SU-DHL-6 (cell line): ENCODE measurements at regions not wholly inside any gene's neighbourhood (a gene's known extent, or its start where the extent isn't known, plus 50 kb on each side); places are given as distances from the start of the nearest gene placed in this dataset.

Source experiments
- H2AFZ ChIP-seq: fragments of 200-600 bp; sonication (generic); 2 replicates; pipeline ENCODE4 v1.6.1; 2014; ENCODE audit warnings: low read depth, mild to moderate bottlenecking, moderate library complexity, mixed read lengths, antibody characterized with exemption, low read length; ENCODE audit not compliant: severe bottlenecking
- H3F3A ChIP-seq: fragments of 200-600 bp; shearing (Covaris generic); 2 replicates; pipeline ENCODE4 v1.6.0; 2016; ENCODE audit warnings: antibody characterized with exemption, mild to moderate bottlenecking; ENCODE audit not compliant: insufficient read depth
- H3K27ac ChIP-seq: fragments of 200-600 bp; sonication (generic); 2 replicates; pipeline ENCODE4 v1.5.1; 2016; ENCODE audit warnings: low read depth, mild to moderate bottlenecking, low read length, moderate library complexity, mixed read lengths
- H3K27me3 ChIP-seq: fragments of 200-600 bp; sonication (generic), shearing (Covaris generic); 2 replicates; pipeline ENCODE4 v1.6.0; 2014; ENCODE audit warnings: mild to moderate bottlenecking, low read length
- H3K36me3 ChIP-seq: fragments of 200-600 bp; sonication (generic); 2 replicates; pipeline ENCODE4 v1.6.1; 2014; ENCODE audit warnings: mild to moderate bottlenecking, low read length, mixed read lengths
- H3K4me2 ChIP-seq: fragments of 300-600, 200-600 bp; shearing (Covaris generic), sonication (generic); 2 replicates; pipeline ENCODE4 v1.6.0; 2014; ENCODE audit warnings: low read length, low read depth, mild to moderate bottlenecking; ENCODE audit not compliant: poor library complexity, severe bottlenecking
- H3K4me3 ChIP-seq: fragments of 200-600 bp; sonication (generic); 2 replicates; pipeline ENCODE4 v1.5.1; 2014; ENCODE audit warnings: antibody characterized with exemption, low read length, mild to moderate bottlenecking, mixed read lengths; ENCODE audit not compliant: insufficient read depth, poor library complexity, severe bottlenecking
- H3K79me2 ChIP-seq: fragments of 200-600 bp; sonication (generic); 2 replicates; pipeline ENCODE4 v1.6.1; 2014; ENCODE audit warnings: mild to moderate bottlenecking, low read length, moderate library complexity; ENCODE audit not compliant: insufficient read depth
- H3K9ac ChIP-seq: fragments of 200-600 bp; sonication (generic); 2 replicates; pipeline ENCODE4 v1.7.0; 2014; ENCODE audit warnings: mild to moderate bottlenecking, low read length
- H3K9me2 ChIP-seq: fragments of 200-600 bp; sonication (generic); replicated peaks from 2 replicates; pipeline ENCODE4 v1.6.1; 2014; ENCODE audit warnings: low read length; ENCODE audit not compliant: insufficient read depth
- H3K9me3 ChIP-seq: fragments of 200-600 bp; sonication (generic); 2 replicates; pipeline ENCODE4 v1.6.1; 2014; ENCODE audit warnings: low read length, mixed read lengths; ENCODE audit not compliant: insufficient read depth
- H4K20me1 ChIP-seq: fragments of 200-600 bp; sonication (generic); 2 replicates; pipeline ENCODE4 v1.6.1; 2014; ENCODE audit warnings: low read depth, mild to moderate bottlenecking, antibody characterized with exemption, low read length, moderate library complexity, mixed read lengths
- EZH2phosphoT487 ChIP-seq: fragments of 200-600 bp; sonication (generic), shearing (Covaris generic); conservative IDR thresholded peaks from 2 replicates; pipeline ENCODE4 v1.6.1; 2018; ENCODE audit warnings: mild to moderate bottlenecking, antibody characterized with exemption, low read length, moderate library complexity, mixed read lengths
- TF ChIP-seq, protein P1 (sequence below): fragments of 200-600 bp; sonication (generic); IDR thresholded peaks from one replicate; pipeline ENCODE4 v1.5.1; 2017; ENCODE audit warnings: antibody characterized with exemption, mild to moderate bottlenecking, low read length, moderate library complexity; ENCODE audit not compliant: insufficient read depth, poor library complexity, severe bottlenecking

DNA sequence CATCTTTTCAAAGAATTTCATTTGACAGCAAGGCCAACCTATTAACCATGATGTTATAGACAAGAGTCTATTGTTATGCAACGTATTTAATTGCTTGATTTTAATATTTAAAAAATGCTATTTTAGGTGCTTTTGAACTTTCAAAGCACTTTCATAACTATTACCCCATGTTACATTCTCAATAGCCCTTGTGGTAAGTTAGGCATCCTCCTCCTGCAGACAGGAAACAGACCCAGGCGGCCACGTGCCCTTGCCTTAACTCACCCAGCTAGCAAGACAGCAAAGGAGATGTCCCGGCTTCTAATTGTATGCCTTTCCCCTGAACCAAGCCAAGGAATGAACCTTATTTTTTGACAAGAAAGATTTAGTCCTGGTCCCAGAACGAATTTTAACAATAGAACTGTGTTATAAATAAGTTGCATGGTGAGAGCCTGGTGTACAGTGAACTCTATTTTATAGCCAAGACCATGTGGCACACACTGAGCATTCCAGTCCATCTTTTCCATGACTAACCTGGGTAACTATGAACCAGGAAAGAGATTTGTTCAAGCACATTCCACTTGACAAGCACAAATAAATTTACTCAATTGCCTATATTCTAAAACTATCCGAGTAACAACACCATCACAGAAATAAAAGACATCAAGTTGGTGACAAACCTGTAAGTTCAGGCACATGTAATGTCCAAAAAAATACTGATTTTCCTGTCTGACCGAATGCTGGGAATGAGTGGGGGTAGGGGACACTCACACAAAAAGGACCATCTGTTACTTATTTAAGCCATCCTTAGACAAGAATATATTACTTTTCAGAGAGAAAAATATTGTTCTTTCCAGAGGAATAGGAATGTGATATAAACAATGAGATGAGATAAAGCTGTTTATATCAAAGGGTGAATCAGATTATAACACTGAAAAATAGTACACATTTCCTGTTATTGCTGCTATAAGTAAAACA, 163.0 kb downstream of the EFNB2 start:
- Histone ChIP-seq H3K4me2 (no peak overlapping the region), H4K20me1 (no peaks in the 10 kb centered on the region), H2AFZ (no peak overlapping the region), H3F3A (no peaks in the 10 kb centered on the region), H3K79me2 (no peaks in the 10 kb centered on the region), H3K9me3 (no peaks in the 10 kb centered on the region), H3K9ac (no peak overlapping the region), H3K9me2 (no peaks in the 10 kb centered on the region), H3K27ac (no peak overlapping the region), H3K36me3 (no peaks in the 10 kb centered on the region), H3K27me3 (no peaks in the 10 kb centered on the region), H3K4me3 (no peak overlapping the region)
- TF ChIP-seq, protein P1, sequence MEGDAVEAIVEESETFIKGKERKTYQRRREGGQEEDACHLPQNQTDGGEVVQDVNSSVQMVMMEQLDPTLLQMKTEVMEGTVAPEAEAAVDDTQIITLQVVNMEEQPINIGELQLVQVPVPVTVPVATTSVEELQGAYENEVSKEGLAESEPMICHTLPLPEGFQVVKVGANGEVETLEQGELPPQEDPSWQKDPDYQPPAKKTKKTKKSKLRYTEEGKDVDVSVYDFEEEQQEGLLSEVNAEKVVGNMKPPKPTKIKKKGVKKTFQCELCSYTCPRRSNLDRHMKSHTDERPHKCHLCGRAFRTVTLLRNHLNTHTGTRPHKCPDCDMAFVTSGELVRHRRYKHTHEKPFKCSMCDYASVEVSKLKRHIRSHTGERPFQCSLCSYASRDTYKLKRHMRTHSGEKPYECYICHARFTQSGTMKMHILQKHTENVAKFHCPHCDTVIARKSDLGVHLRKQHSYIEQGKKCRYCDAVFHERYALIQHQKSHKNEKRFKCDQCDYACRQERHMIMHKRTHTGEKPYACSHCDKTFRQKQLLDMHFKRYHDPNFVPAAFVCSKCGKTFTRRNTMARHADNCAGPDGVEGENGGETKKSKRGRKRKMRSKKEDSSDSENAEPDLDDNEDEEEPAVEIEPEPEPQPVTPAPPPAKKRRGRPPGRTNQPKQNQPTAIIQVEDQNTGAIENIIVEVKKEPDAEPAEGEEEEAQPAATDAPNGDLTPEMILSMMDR = no peak
- TF ChIP-seq EZH2phosphoT487 = no peak

DNA sequence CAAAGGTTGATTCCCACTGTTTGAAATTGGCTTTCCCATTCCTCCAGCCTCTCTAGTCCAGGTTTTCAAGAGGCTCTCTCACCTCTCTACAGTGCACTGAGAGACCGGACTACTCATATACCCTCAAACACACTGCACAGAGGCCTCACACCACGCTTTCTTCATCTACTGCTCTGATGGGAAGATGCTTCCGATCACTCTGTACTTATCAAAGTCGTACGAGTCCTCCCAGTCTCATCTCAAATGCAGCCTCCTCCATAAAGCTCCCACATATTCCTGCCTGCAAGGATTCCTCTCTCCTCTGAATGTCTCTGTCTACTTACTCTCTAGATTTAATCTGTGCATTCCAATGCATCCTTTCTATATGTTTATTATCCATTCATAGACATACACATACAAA, 164.4 kb downstream of the EFNB2 start:
- Histone ChIP-seq H3K79me2 (no peaks in the 10 kb centered on the region), H3K27ac (no peak overlapping the region), H3K27me3 (no peaks in the 10 kb centered on the region), H3K4me3 (no peak overlapping the region), H3K9ac (no peak overlapping the region), H3K36me3 (no peaks in the 10 kb centered on the region), H3K9me3 (0 out of 2 replicates have a peak, but pooled peaks cover 10% of the 10 kb centered on the region), H3K4me2 (no peak overlapping the region), H3K9me2 (no peaks in the 10 kb centered on the region), H3F3A (no peaks in the 10 kb centered on the region), H2AFZ (no peak overlapping the region), H4K20me1 (no peaks in the 10 kb centered on the region)
- TF ChIP-seq, protein P1 = no peak
- no peak for TF ChIP-seq EZH2phosphoT487

DNA sequence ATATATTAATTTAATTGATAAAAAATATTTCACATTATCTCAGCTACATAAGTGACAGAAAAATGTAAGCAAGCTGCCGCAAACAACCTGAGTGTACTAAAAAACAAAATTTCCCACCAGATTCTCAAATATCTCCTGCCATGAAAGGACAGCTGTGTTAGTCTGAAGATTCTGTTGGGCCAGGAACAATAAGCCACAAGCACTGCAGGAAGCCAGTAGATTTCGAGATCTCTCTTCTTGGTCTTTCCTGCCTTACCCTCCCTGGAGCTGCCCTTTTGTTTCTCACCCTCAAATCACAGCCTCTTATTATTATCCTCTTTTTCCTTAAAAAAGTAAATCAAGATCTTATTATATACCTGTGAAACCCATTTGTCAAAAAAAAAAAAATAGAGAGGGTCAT, 165.6 kb downstream of the EFNB2 start:
- H3F3A ChIP-seq = no peaks in the 10 kb centered on the region
- H2AFZ ChIP-seq = no peak overlapping the region
- no peaks in the 10 kb centered on the region for H3K79me2 ChIP-seq
- H3K4me3 ChIP-seq = no peak overlapping the region
- H3K9me2 ChIP-seq = no peaks in the 10 kb centered on the region
- no peak overlapping the region for H3K9ac ChIP-seq
- TF ChIP-seq, protein P1 = no peak
- TF ChIP-seq EZH2phosphoT487 = no peak
- H3K27me3 ChIP-seq = no peaks in the 10 kb centered on the region
- H3K4me2 ChIP-seq = no peak overlapping the region
- no peaks in the 10 kb centered on the region for H4K20me1 ChIP-seq
- H3K36me3 ChIP-seq = no peaks in the 10 kb centered on the region
- H3K9me3 ChIP-seq = 0 out of 2 replicates have a peak, but pooled peaks cover 11% of the 10 kb centered on the region
- H3K27ac ChIP-seq = no peak overlapping the region
